HG03457 (cell line): ENCODE measurements at regions not wholly inside any gene's neighbourhood (a gene's known extent, or its start where the extent isn't known, plus 50 kb on each side); places are given as distances from the start of the nearest gene placed in this dataset.

Experiments
- ATAC-seq: cut with Tn5 transposase; IDR thresholded peaks from one replicate; pipeline ENCODE4 v1.9.1; 2021; ENCODE audit warnings: moderate number of reproducible peaks; ENCODE audit not compliant: unreplicated experiment

GRCh38 chr2:102078773-102079172 is 63.8 kb upstream of the IL1R1 start:
- ATAC-seq: no peak

GRCh38 chr2:102080451-102081242 is 61.9 kb upstream of the IL1R1 start:
- ATAC-seq: no peak

GRCh38 chr2:102081243-102081522 is 61.4 kb upstream of the IL1R1 start:
- ATAC-seq: no peak

DNA sequence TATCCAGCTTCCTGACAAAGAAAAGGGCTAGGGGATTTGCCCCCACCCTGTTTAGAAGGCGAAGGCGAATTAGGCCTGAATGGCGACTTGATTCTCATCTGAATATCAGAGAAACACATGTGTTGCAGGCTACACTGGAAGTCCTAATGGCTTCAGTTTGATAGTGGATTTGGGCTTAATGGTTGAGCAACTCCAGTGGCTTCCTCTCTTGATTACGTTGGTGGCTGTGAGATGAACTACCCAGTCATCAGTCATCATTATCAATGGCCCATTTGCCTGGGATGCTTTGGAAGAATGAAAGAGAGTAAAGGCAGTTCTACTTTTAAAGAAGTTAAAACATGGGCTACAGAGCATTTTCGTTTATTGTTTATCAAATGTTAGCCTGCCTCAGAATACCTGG is 60.9 kb upstream of the IL1R1 start:
- no peak for ATAC-seq

DNA sequence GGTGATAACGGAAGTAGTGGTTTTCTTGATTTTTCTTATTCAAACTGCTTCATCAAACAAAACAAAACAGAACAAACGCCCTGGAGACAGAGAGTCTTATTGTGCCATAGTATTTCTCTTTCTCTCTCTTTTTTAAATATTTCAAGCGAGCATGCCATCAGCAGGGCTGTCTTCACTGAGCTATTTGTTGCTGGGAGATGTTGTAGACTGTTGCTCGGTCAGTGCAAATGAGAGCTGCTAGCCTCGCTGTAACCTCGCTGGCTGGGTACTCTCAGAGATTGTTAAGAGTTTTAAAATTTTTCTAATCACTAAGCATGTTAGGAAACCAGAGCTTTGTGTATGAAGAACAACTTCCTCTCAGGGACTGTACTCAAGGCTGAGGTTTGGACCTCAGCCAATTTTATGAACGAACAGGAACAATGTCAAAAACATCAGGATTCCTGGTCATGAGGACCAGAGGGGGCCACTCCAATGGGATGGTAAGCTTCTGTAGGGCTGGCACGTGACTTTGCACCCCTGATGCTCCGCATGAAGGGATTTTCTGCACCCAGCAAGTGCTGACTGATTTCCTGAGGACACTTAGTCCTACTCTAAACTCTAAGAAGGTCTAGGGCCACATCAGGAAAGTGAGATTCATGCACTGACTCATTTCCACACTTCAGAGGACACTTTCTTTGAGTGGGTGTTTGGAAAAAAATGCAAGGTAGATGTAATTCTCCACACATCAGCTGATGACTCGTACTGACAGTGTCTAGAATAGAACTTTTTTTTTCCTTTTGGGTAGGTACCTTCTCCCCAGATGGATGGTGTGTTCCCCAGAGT is 59.8 kb upstream of the IL1R1 start:
- ATAC-seq: peak; percentile 74

GRCh38 chr2:102083393-102083703 is 59.2 kb upstream of the IL1R1 start:
- ATAC-seq: no peak

- ATAC-seq: no peak
These were observed 57.9 kb upstream of the IL1R1 start for GRCh38 chr2:102084651-102085050.

GRCh38 chr2:102085238-102085637 is 57.3 kb upstream of the IL1R1 start:
- no peak for ATAC-seq

- no peak for ATAC-seq
These were observed 56.2 kb upstream of the IL1R1 start for GRCh38 chr2:102086150-102086872.

GRCh38 chr2:102091121-102091520 is 51.4 kb upstream of the IL1R1 start:
- ATAC-seq: no peak

GRCh38 chr2:102091908-102092307 is 50.6 kb upstream of the IL1R1 start:
- no peak for ATAC-seq

GRCh38 chr2:102092535-102092934 is 50.0 kb upstream of the IL1R1 start:
- no peak for ATAC-seq
